ENCODE measurements at regions not wholly inside any gene's neighbourhood (a gene's known extent, or its start where the extent isn't known, plus 50 kb on each side); places are given as distances from the start of the nearest gene placed in this dataset.
A peak's percentile ranks its signal among the peaks of the same experiment; 100 is the strongest.

GRCh38 chr18:61679836-61680235 is 213.0 kb downstream of the RNF152 start:
- no peak for DNase-seq (ENCODE audit: low read depth, low spot score)
- POLR2A ChIA-PET = no interaction called here
- H3K27me3 ChIP-seq (ENCODE audit: control insufficient read depth, insufficient read depth, low read length) = no peaks in the 10 kb centered on the region
- H3K27ac ChIP-seq (ENCODE audit: low read depth, low read length) = no peak overlapping the region
- H3K4me3 ChIP-seq (ENCODE audit: low read depth, low read length) = no peak overlapping the region
- peaks cover 6% of the 10 kb centered on the region; the same call in 1 of the 2 replicates for H3K9me3 ChIP-seq (ENCODE audit: control insufficient read depth, insufficient read depth, low read length)
- TF ChIP-seq CTCF (IDR thresholded peaks at IDR 0.05; ENCODE audit: low read depth, low read length) = no peak
- CTCF ChIA-PET = no interaction called here

- ChIA-PET CTCF (interaction anchor here (1.2 kb wide), 1 partner anchor 43 kb away, joined by 3 read pairs; no protein-coding TSS in a partner anchor), POLR2A (interaction anchor here (1.0 kb wide), 1 partner anchor 50 kb away, joined by 3 read pairs; no protein-coding TSS in a partner anchor)
- Histone ChIP-seq H3K4me3 (ENCODE audit: low read depth, low read length) (no peak overlapping the region), H3K27me3 (ENCODE audit: control insufficient read depth, insufficient read depth, low read length) (no peaks in the 10 kb centered on the region), H3K27ac (ENCODE audit: low read depth, low read length) (no peak overlapping the region), H3K9me3 (ENCODE audit: control insufficient read depth, insufficient read depth, low read length) (peaks cover 6% of the 10 kb centered on the region; the same call in 1 of the 2 replicates)
- no peak for DNase-seq (ENCODE audit: low read depth, low spot score)
- TF ChIP-seq CTCF (IDR thresholded peaks at IDR 0.05; ENCODE audit: low read depth, low read length) = no peak
Measured at GRCh38 chr18:61677435-61677970, 215.3 kb downstream of the RNF152 start.

GRCh38 chr18:61676773-61677434 is 215.9 kb downstream of the RNF152 start:
- no peak overlapping the region for H3K4me3 ChIP-seq (ENCODE audit: low read depth, low read length)
- no peaks in the 10 kb centered on the region for H3K27me3 ChIP-seq (ENCODE audit: control insufficient read depth, insufficient read depth, low read length)
- peak; percentile 21 for DNase-seq (ENCODE audit: low read depth, low spot score)
- peaks cover 6% of the 10 kb centered on the region; the same call in 1 of the 2 replicates for H3K9me3 ChIP-seq (ENCODE audit: control insufficient read depth, insufficient read depth, low read length)
- TF ChIP-seq CTCF (IDR thresholded peaks at IDR 0.05; ENCODE audit: low read depth, low read length) = no peak
- ChIA-PET CTCF (interaction anchor here (0.6 to 1.2 kb wide), 3 partner anchors 18 to 68 kb away, joined by 3 to 6 read pairs (median 5); no protein-coding TSS in a partner anchor), POLR2A (interaction anchor here (1.0 kb wide), 1 partner anchor 51 kb away, joined by 3 read pairs; no protein-coding TSS in a partner anchor)
- no peak overlapping the region for H3K27ac ChIP-seq (ENCODE audit: low read depth, low read length)

GRCh38 chr18:61669320-61669719 is 223.5 kb downstream of the RNF152 start:
- no peaks in the 10 kb centered on the region for H3K9me3 ChIP-seq (ENCODE audit: control insufficient read depth, insufficient read depth, low read length)
- no peak for TF ChIP-seq CTCF (IDR thresholded peaks at IDR 0.05; ENCODE audit: low read depth, low read length)
- CTCF ChIA-PET = no interaction called here
- POLR2A ChIA-PET = no interaction called here
- no peak overlapping the region for H3K27ac ChIP-seq (ENCODE audit: low read depth, low read length)
- DNase-seq (ENCODE audit: low read depth, low spot score) = peak; percentile 27
- no peaks in the 10 kb centered on the region for H3K27me3 ChIP-seq (ENCODE audit: control insufficient read depth, insufficient read depth, low read length)
- H3K4me3 ChIP-seq (ENCODE audit: low read depth, low read length) = no peak overlapping the region

GRCh38 chr18:61666876-61667590 is 225.8 kb downstream of the RNF152 start:
- ChIA-PET CTCF (interaction anchor here (0.9 kb wide), 1 partner anchor 86 kb away, joined by 3 read pairs; no protein-coding TSS in a partner anchor), POLR2A (no interaction called here)
- Histone ChIP-seq H3K27ac (ENCODE audit: low read depth, low read length) (no peak overlapping the region), H3K27me3 (ENCODE audit: control insufficient read depth, insufficient read depth, low read length) (no peaks in the 10 kb centered on the region), H3K9me3 (ENCODE audit: control insufficient read depth, insufficient read depth, low read length) (no peaks in the 10 kb centered on the region), H3K4me3 (ENCODE audit: low read depth, low read length) (no peak overlapping the region)
- no peak for TF ChIP-seq CTCF (IDR thresholded peaks at IDR 0.05; ENCODE audit: low read depth, low read length)
- DNase-seq (ENCODE audit: low read depth, low spot score) = no peak

All from AG04450 (cell line).